ENCODE measurements at regions not wholly inside any gene's neighbourhood (a gene's known extent, or its start where the extent isn't known, plus 50 kb on each side); places are given as distances from the start of the nearest gene placed in this dataset.
"Not testable (repeated sequence)": the region's sequence is repeated elsewhere in the genome, so short reads cannot be mapped to it uniquely, and the experiment has no call there.

- DNase-seq (ENCODE audit: low read depth): no peak
These were observed 547.2 kb upstream of the ADGRL3 start for GRCh38 chr4:60652933-60653332.

GRCh38 chr4:60655356-60655755, 544.8 kb upstream of the ADGRL3 start:
- DNase-seq (ENCODE audit: low read depth): no peak

- no peak for DNase-seq (ENCODE audit: low read depth)
These were observed 544.0 kb upstream of the ADGRL3 start for GRCh38 chr4:60656171-60656570.

GRCh38 chr4:60657041-60657440, 543.1 kb upstream of the ADGRL3 start:
- no peak for DNase-seq (ENCODE audit: low read depth)

GRCh38 chr4:60657807-60658206, 542.3 kb upstream of the ADGRL3 start:
- no peak for DNase-seq (ENCODE audit: low read depth)

- DNase-seq (ENCODE audit: low read depth): no peak
These were observed 536.4 kb upstream of the ADGRL3 start for GRCh38 chr4:60663769-60664168.

- DNase-seq (ENCODE audit: low read depth): peak; percentile 64
These were observed 517.2 kb upstream of the ADGRL3 start for GRCh38 chr4:60682901-60683300.

GRCh38 chr4:60683357-60683756, 516.8 kb upstream of the ADGRL3 start:
- DNase-seq (ENCODE audit: low read depth): peak; percentile 82

GRCh38 chr4:60683973-60684372, 516.2 kb upstream of the ADGRL3 start:
- peak; percentile 82 for DNase-seq (ENCODE audit: low read depth)

- DNase-seq (ENCODE audit: low read depth): not testable (repeated sequence)
These were observed 504.1 kb upstream of the ADGRL3 start for GRCh38 chr4:60696062-60696461.

- DNase-seq (ENCODE audit: low read depth): no peak
These were observed 491.1 kb upstream of the ADGRL3 start for GRCh38 chr4:60709061-60709460.

GRCh38 chr4:60718874-60719273, 481.3 kb upstream of the ADGRL3 start:
- DNase-seq (ENCODE audit: low read depth): no peak

GRCh38 chr4:60721685-60722084, 478.4 kb upstream of the ADGRL3 start:
- no peak for DNase-seq (ENCODE audit: low read depth)

GRCh38 chr4:60723796-60724195, 476.3 kb upstream of the ADGRL3 start:
- DNase-seq (ENCODE audit: low read depth): no peak

GRCh38 chr4:60724623-60725022, 475.5 kb upstream of the ADGRL3 start:
- DNase-seq (ENCODE audit: low read depth): peak; percentile 91

GRCh38 chr4:60726779-60727178, 473.3 kb upstream of the ADGRL3 start:
- DNase-seq (ENCODE audit: low read depth): no peak

- DNase-seq (ENCODE audit: low read depth): no peak
These were observed 470.9 kb upstream of the ADGRL3 start for GRCh38 chr4:60729194-60729593.

- not testable (repeated sequence) for DNase-seq (ENCODE audit: low read depth)
These were observed 470.4 kb upstream of the ADGRL3 start for GRCh38 chr4:60729764-60730163.

GRCh38 chr4:60737858-60738257, 462.3 kb upstream of the ADGRL3 start:
- DNase-seq (ENCODE audit: low read depth): no peak

- DNase-seq (ENCODE audit: low read depth): no peak
These were observed 456.5 kb upstream of the ADGRL3 start for GRCh38 chr4:60743654-60744053.

- DNase-seq (ENCODE audit: low read depth): no peak
These were observed 455.4 kb upstream of the ADGRL3 start for GRCh38 chr4:60744767-60745166.

GRCh38 chr4:60745800-60746571, 454.1 kb upstream of the ADGRL3 start:
- DNase-seq (ENCODE audit: low read depth): no peak

- DNase-seq (ENCODE audit: low read depth): no peak
These were observed 449.2 kb upstream of the ADGRL3 start for GRCh38 chr4:60750962-60751361.

GRCh38 chr4:60757986-60758680, 442.0 kb upstream of the ADGRL3 start:
- DNase-seq (ENCODE audit: low read depth): peak; percentile 42

Measured in HS-27A (cell line).